DOHH2 (cell line): ENCODE measurements at regions not wholly inside any gene's neighbourhood (a gene's known extent, or its start where the extent isn't known, plus 50 kb on each side); places are given as distances from the start of the nearest gene placed in this dataset.

Source experiments
- EZH2phosphoT487 ChIP-seq: fragments of 200-600 bp; sonication (generic); IDR thresholded peaks from 2 replicates; pipeline ENCODE4 v1.6.1; 2017; ENCODE audit warnings: borderline replicate concordance, mild to moderate bottlenecking, antibody characterized with exemption, low read length, moderate library complexity, mixed read lengths
- TF ChIP-seq, protein P1 (sequence below): fragments of 200-600 bp; sonication (generic); IDR thresholded peaks from one replicate; pipeline ENCODE4 v1.5.1; 2014; ENCODE audit warnings: antibody characterized with exemption, mild to moderate bottlenecking, low read depth, low read length; ENCODE audit not compliant: poor library complexity, severe bottlenecking

DNA sequence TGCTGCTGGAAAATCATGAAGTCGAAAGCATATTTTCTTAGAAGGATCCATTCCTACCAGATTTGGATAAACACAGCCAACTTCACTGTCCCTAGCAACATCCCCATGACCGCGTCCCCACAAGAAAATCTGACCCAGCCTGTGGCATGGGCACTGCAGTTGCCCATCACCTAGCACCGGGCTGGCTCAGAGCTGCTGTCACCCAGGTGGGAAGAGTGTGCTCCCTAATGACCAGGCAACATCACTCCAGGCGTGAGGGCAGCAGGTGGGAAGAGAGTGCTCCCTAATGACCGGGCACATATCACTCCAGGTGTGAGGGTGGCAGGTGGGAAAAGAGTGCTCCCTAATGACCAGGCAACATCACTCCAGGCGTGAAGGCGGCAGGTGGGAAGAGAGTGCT lies 238.0 kb downstream of the TBXT start:
- TF ChIP-seq, protein P1, sequence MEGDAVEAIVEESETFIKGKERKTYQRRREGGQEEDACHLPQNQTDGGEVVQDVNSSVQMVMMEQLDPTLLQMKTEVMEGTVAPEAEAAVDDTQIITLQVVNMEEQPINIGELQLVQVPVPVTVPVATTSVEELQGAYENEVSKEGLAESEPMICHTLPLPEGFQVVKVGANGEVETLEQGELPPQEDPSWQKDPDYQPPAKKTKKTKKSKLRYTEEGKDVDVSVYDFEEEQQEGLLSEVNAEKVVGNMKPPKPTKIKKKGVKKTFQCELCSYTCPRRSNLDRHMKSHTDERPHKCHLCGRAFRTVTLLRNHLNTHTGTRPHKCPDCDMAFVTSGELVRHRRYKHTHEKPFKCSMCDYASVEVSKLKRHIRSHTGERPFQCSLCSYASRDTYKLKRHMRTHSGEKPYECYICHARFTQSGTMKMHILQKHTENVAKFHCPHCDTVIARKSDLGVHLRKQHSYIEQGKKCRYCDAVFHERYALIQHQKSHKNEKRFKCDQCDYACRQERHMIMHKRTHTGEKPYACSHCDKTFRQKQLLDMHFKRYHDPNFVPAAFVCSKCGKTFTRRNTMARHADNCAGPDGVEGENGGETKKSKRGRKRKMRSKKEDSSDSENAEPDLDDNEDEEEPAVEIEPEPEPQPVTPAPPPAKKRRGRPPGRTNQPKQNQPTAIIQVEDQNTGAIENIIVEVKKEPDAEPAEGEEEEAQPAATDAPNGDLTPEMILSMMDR: no peak
- TF ChIP-seq EZH2phosphoT487: no peak
